Brain pericyte (primary cell): ENCODE measurements at regions not wholly inside any gene's neighbourhood (a gene's known extent, or its start where the extent isn't known, plus 50 kb on each side); places are given as distances from the start of the nearest gene placed in this dataset.

ENCODE experiments used
- DNase-seq: peaks from one replicate; pipeline ENCODE4 v3.0.0-alpha.2; 2012; ENCODE audit warnings: low read depth, low spot score

- DNase-seq: no peak
Measured at GRCh38 chr4:67234296-67234695, 311.0 kb downstream of the CENPC start.

GRCh38 chr4:67229148-67229547, 316.2 kb downstream of the CENPC start:
- no peak for DNase-seq

- DNase-seq: no peak
Measured at GRCh38 chr4:67220861-67221260, 324.4 kb downstream of the CENPC start.

- DNase-seq: no peak
Measured at GRCh38 chr4:67218883-67219282, 326.4 kb downstream of the CENPC start.

- no peak for DNase-seq
Measured at GRCh38 chr4:67207941-67208441, 337.3 kb downstream of the CENPC start.

GRCh38 chr4:67204441-67204840, 340.9 kb downstream of the CENPC start:
- DNase-seq: no peak

- no peak for DNase-seq
Measured at GRCh38 chr4:67201334-67201733, 344.0 kb downstream of the CENPC start.

GRCh38 chr4:67198727-67199126, 346.6 kb downstream of the CENPC start:
- peak; percentile 1 for DNase-seq

GRCh38 chr4:67167849-67168248, 377.5 kb downstream of the CENPC start:
- DNase-seq: no peak

- no peak for DNase-seq
Measured at GRCh38 chr4:67162690-67163089, 382.6 kb downstream of the CENPC start.

GRCh38 chr4:67161311-67161710, 384.0 kb downstream of the CENPC start:
- DNase-seq: no peak

- no peak for DNase-seq
Measured at GRCh38 chr4:67160394-67160793, 384.9 kb downstream of the CENPC start.

GRCh38 chr4:67158666-67159065, 386.6 kb downstream of the CENPC start:
- DNase-seq: no peak

GRCh38 chr4:67152976-67153375, 392.3 kb downstream of the CENPC start:
- no peak for DNase-seq

- DNase-seq: no peak
Measured at GRCh38 chr4:67151376-67152343, 393.6 kb downstream of the CENPC start.

GRCh38 chr4:67141586-67141985, 403.7 kb downstream of the CENPC start:
- no peak for DNase-seq

- no peak for DNase-seq
Measured at GRCh38 chr4:67134616-67135015, 410.7 kb downstream of the CENPC start.

- no peak for DNase-seq
Measured at GRCh38 chr4:67133162-67133561, 412.1 kb downstream of the CENPC start.

- no peak for DNase-seq
Measured at GRCh38 chr4:67131224-67131623, 414.1 kb downstream of the CENPC start.

- no peak for DNase-seq
Measured at GRCh38 chr4:67130411-67130810, 414.9 kb downstream of the CENPC start.

GRCh38 chr4:67126570-67126969, 418.7 kb downstream of the CENPC start:
- DNase-seq: no peak

- DNase-seq: no peak
Measured at GRCh38 chr4:67125636-67126514, 419.4 kb downstream of the CENPC start.
